Activated CD4-positive, alpha-beta T cell treated with anti-CD3 and anti-CD28 coated beads, Interleukin-2, amount 50 U/mL, for 16 hours (primary cell): ENCODE measurements at regions not wholly inside any gene's neighbourhood (a gene's known extent, or its start where the extent isn't known, plus 50 kb on each side); places are given as distances from the start of the nearest gene placed in this dataset.

Experiments used
- DNase-seq: peaks from one replicate; pipeline ENCODE4 v3.0.0-alpha.2; 2020

DNA sequence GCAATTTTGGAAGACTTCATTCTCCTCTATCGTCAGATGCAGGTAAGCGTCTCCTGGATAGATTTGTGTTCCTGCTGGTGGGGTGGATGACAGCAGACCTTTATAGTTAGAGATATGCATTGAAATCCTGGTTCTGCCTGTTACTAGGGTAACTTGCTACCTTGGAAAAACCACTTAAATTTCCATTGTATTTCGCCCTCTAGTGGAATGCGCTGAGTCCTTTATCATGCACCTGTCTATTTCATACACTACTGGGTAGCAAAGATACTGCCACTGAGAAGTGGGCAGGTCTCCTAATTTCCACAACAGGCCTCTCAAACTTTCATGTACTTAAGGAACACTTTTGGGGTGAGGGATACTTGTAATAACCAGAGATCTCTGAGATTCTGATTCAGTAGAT, 209.5 kb upstream of the SUCLG2 start:
- DNase-seq: no peak

GRCh38 chr3:67860429-67860828, 206.0 kb upstream of the SUCLG2 start:
- no peak for DNase-seq

- no peak for DNase-seq
These were observed 204.1 kb upstream of the SUCLG2 start for GRCh38 chr3:67858492-67858891.

GRCh38 chr3:67856718-67857117, 202.3 kb upstream of the SUCLG2 start:
- no peak for DNase-seq

- no peak for DNase-seq
These were observed 200.3 kb upstream of the SUCLG2 start for GRCh38 chr3:67854663-67855062.

DNA sequence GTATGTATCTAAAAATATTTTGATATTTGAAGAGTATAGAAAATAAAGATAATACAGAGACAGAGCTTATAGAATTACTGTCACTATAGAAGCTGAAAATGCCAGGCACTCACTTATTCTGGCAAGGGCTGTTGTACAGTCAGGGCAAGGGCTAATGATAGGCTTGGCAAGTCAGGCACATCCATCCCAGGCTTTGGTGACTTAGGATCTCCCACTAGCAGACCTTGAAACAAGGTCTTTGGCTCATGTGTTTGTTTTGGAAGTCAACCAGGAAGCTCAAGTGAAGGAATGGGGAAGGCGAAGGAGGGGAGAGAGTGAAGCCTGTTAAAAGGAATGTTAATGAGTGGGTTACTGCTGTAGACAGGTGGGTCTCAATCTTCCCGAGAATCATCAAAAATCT, 199.1 kb upstream of the SUCLG2 start:
- DNase-seq: no peak

GRCh38 chr3:67848299-67848698, 193.9 kb upstream of the SUCLG2 start:
- DNase-seq: no peak

- DNase-seq: no peak
These were observed 191.8 kb upstream of the SUCLG2 start for GRCh38 chr3:67846166-67846565.

DNA sequence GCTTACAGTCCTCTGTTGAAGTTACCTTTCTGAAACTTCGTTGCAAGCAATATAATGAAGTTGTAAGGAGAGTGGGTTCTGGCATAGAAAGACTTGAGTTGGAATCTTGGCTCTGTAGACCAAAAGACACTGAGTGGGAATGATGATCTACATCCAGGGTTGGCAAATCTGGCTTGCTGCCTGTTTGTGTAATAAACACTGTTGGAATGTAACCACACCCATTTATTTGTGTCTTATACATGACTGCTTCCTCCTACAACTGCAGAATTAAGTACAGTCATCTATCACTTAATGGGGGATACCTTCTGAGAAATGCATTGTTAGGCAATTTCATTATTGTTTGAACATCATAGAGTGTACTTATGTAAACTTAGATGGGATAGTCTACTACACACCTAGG, 178.4 kb upstream of the SUCLG2 start:
- DNase-seq: no peak

DNA sequence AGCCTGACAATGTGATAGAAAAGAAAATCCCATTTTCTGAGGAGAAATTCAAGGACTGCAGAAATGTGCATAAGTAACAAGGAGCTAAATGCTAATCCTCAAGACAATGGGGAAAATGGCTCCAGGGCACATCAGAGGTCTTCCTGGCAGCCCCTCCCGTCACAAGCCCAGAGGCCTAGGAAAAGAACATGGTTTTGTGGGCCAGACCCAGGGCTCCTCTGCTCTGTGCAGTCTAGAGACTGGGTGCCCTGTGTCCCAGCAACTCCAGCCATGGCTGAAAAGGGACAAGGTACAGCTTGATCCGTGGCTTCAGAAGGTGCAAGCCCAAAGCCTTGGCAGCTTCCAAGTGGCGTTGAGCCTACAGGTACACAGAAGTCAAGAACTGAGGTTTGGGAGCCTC, 176.8 kb upstream of the SUCLG2 start:
- no peak for DNase-seq

GRCh38 chr3:67828486-67829010, 174.1 kb upstream of the SUCLG2 start:
- DNase-seq: no peak

GRCh38 chr3:67821135-67821534, 166.7 kb upstream of the SUCLG2 start:
- DNase-seq: no peak

- no peak for DNase-seq
These were observed 165.0 kb upstream of the SUCLG2 start for GRCh38 chr3:67819447-67819846.

- no peak for DNase-seq
These were observed 155.0 kb upstream of the SUCLG2 start for GRCh38 chr3:67809370-67809935.

DNA sequence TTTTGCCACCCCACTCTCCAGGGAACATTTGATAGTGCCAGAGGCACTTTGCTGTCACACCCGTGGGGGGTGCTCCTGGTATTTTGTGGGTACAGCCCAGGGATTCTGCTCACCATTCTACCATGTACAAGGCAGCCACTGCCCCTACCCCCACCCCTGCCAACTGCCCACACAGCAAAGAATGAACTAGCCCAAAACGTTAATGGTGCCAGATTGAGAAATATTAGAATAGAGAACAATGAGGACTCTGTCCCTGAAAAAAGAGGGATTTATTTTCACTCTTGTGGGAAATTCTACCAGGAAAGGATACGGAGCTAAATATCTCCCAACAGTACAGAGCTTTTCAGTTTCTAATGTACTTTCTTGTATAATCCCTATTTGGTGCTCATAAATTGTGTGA, 154.5 kb upstream of the SUCLG2 start:
- no peak for DNase-seq

GRCh38 chr3:67804578-67804977, 150.2 kb upstream of the SUCLG2 start:
- no peak for DNase-seq

GRCh38 chr3:67804089-67804488, 149.7 kb upstream of the SUCLG2 start:
- DNase-seq: no peak

DNA sequence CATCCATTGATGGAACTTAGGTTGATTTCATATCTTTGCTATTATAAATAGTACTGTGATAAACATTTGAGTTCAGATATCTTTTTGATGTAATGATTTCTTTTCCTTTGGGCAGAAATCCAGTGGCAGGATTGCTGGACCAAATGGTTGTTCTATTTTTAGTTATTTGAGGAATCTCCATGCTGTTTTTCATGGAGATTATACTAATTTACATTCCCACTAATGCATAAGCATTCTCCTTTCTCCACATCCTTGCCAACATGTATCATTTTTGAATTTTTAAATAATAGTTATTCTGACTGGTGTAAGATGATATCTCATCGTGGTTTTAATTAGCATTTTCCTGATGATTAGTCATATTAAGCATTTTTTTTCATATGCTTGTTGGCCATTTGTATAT, 144.0 kb upstream of the SUCLG2 start:
- DNase-seq: no peak

GRCh38 chr3:67791620-67792019, 137.2 kb upstream of the SUCLG2 start:
- no peak for DNase-seq

- peak; percentile 52 for DNase-seq
These were observed 135.6 kb upstream of the SUCLG2 start for GRCh38 chr3:67790043-67790442.

DNA sequence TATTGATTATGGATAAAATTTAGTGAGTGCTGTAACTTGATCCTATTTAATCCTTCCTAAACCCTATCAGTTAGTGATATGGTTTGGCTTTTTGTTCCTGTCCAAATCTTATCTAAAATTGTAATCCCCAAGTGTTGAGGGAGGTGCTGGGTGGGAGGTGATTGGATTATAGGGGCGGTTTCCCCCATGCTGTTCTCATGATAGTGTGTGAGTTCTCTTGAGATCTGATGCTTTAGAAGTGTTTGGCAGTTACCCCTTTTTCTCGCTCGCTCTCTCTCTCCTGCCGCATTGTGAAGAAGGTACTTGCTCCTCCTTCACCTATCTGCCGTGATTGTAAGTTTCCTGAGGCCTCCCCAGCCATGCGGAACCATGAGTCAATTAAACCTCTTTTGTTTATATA, 134.0 kb upstream of the SUCLG2 start:
- DNase-seq: no peak

DNA sequence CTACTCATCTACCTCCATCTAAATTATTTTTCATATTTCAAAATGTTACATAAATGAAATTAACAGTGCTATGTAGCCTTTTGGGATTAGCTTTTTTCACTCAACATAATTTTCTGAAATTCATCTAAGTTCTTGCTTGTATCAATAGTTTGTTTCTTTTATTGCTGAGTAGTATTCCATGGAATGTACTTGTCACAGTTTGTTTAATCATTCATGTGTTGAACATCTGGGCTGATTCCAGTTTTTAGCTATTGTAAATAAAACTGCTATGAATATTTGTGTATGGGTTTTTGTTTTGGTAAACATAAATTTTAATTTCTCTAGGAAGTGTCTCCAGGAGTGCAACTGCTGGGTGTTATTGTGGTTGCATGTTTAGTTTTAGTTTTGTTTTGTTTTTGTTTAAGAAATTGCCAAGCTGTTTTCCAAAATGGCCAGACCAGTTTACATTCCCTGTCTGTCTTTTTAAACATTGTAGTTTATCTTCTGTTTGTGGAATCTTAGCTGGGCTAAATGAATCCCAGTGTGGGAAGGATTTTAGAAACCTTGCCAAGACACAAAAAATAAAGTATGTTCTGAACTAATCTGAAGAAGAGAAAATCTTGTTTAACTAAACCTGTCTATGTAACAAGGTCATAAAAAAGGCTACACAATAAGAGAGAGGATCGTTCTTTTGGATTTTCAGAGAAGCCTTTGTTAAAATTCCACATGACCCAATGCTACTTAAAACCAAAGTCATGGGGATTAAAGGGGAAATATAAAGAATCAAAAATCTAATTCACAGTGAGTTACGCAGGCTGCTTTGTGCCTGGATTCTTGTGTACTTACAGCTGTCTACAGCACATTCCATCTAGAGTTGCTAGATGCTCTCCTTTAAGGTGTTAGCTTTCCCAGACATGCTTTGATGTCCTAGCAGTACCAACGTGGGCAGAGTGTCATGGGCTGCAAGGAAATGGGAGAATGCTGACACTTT, 129.2 kb upstream of the SUCLG2 start:
- no peak for DNase-seq

- DNase-seq: no peak
These were observed 127.5 kb upstream of the SUCLG2 start for GRCh38 chr3:67781871-67782270.

GRCh38 chr3:67781218-67781617, 126.8 kb upstream of the SUCLG2 start:
- no peak for DNase-seq
